CD4-positive, alpha-beta T cell treated with Interleukin-6 for 4 hours (primary cell): ENCODE measurements at regions not wholly inside any gene's neighbourhood (a gene's known extent, or its start where the extent isn't known, plus 50 kb on each side); places are given as distances from the start of the nearest gene placed in this dataset.

Experiments used
- DNase-seq: peaks from one replicate; pipeline ENCODE4 v3.0.0-alpha.2; 2020; ENCODE audit warnings: mixed read lengths

DNA sequence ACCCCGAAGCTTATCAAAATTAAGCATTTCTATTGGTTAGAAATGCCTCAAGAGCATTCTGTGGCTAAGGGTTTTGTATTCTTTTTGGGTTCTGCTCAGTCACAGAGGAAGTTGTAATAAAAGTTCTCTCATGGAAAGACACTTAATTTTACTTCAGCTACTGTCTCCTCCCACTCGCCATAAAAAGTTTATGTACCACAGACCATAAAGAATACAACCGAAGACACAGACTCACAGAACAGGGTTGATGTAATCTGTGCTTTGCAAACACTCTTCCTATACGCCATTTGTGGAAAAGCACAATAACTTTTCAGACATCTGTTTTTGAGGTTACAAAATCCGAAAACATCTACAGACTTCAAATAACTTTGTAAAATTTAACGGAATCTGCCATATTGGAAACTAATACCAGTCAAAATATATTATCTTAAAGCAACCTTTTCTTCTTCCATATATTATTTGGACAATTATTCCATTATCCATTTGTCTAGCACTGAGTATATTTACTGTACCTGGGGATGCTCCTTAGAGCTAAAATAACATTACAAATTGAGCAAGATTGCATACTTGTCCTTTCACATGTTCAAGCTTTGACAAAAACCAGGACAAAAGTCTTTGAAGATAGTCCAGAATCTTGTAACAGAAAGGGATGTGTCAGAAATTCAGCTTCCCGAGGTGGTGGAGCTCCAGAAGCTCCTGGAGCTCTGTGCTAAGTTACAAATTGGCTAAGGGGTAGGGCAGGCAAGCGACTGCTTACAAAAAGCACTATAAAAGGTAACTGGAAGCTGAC, 219.0 kb upstream of the MEOX2 start:
- DNase-seq: no peak

DNA sequence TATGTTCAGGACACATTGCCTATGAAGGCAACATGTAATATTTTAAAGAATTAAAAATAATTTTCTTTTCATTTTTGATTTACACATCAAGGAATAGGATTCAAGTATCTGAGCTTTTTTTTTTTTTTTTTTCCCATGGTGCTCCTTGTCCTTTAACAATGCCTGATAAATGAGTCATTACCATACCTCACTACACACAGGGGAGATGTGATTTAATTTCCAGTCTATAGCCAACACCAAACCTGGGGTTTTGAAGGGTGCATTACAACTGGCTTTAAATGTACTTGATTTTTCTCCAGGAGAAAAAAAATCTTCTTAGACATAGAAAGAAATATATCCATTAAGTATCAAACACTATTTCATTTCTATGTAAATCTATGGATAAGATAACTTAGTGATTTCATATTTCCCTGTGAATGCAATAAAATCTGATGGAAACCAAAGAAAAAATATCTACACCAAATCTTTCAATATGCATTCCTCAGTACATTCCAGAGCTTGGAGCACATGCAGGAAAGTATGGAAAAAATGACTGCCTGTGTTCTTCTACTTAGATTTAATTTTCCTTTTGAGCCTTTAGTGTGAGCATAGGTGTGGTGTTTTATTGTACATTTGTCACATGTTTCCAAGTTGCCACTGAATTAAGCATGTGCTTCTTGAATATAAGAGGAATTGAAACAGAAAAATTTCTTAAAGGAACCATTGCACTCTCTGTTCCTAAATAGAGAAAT, 204.8 kb upstream of the MEOX2 start:
- no peak for DNase-seq

DNA sequence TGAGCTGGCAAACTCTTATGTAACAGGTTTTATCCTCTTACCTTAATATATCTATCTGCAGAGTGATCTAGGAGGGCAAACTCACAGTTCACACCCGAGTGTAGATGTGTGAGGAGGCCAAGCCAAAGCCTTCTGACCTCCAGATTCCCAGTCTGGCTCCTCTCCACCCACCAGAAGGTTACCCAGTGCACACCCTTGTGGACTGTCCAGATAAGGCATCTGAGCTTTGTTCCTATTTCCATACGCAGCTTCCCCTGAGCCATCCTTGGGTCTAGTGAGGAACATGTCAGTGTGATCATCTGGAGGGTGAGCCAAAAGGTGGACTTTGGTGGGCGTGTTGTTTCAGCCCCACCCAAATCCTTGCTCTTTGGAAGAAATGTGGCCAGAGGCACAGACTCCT, 203.0 kb upstream of the MEOX2 start:
- no peak for DNase-seq

DNA sequence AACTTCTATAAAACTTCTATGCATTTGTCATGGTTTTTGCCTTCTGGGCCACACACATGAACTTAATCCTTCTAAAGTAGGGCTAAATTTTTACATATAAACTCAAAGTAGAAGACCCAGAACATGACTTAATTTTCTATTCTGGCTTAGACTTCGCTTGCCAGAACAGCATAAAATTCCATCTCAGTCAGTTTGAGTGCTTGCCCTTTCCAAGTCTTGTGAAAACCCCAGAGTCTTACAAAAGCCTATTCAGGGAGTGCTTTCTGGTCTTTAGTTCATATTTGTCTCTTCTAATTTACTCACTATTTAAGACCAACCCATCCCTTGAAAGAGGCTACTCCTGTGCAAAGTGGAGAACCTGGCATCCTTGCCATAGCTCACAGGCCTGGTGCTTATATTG, 201.6 kb upstream of the MEOX2 start:
- DNase-seq: no peak

DNA sequence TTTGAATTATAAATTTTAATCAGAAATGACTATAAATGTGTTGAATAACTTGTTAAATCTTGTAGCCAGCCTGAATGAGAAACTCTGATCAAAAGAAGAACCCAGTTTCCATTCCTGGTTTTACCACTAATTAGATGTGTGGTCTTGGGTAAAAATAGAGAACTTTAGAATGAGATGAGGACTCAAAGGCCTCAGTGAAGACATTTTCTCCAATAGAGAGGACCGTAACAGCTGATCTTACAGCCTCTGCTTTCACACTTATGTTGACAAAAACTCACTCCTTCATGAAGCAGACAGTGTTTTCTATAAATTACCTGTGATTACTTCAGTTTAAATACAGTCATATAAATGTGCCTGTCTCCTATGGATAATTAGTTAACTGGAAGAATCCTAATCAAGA, 200.1 kb upstream of the MEOX2 start:
- DNase-seq: no peak

DNA sequence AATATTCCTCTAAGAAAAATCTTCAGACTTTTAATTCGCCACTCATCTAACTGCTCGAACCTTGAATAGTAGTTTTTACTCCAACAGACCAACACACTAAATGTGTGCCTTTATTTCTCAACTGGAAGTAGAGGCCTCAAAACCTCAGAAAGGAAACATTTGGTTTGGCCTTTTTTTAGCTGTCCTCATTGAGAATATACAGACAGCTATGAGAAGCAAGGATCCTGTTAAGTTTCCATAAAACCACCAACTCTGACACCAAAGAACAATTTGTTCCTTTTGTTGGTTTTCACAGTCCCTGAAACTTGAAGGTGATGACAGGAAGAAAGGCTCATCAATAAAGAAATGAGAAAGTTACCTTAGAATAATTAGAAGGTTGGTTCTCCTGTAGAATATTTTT, 199.2 kb upstream of the MEOX2 start:
- no peak for DNase-seq

DNA sequence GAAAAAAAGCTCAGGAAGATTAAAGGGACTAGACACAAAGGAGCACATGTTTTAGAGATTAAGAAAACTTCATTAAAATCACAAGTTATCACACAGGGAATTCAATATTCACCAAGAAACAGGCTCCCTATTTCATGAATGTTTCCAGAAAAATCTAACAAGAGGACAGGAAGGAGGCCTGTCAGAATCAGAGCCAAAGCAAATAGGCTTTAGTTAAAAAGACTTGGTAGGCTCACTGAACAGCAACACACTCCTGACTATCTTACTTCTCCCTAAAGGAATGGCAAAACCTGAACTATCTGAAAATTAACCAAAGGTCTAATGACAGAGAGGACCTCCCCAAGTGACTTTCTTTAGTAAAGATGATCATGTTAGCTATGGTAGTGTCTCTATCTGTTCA, 188.3 kb upstream of the MEOX2 start:
- no peak for DNase-seq

DNA sequence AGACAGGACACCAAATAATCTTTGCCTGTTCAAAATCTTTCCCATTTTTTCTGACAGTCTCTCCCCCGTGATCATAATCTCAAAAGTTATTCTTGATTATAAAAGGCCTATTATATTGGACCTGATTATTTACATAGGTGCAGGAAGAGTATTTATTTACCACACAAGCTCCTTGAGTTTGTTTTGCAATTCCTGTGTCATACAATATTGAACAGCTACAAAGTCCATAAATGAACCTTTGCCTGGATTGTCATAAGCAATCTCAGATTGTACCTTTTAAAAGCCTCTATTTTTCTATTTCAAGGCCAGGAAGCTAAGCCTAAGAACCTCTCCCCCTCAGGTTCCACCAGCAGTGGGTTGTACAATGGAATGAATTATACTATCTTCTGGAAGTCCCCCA, 183.9 kb upstream of the MEOX2 start:
- DNase-seq: no peak

DNA sequence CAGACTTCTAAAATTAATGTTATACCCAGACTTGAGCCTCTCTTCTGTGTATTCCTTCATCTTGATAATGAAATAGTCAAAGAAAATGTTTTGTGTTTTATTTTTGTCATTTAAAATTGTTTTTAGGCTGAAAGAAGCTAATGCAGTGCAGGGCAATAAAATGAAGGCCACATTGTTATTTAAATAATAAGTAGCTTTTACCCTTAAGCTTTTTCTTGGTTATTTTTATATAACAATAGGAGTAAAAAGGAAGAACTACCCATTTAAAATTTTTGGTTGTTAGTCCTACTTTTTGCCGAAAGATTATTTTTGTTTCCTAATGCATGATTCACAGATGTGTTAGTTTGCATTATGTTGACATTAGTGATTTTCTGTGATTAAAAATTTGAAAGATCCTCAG, 181.0 kb upstream of the MEOX2 start:
- no peak for DNase-seq

DNA sequence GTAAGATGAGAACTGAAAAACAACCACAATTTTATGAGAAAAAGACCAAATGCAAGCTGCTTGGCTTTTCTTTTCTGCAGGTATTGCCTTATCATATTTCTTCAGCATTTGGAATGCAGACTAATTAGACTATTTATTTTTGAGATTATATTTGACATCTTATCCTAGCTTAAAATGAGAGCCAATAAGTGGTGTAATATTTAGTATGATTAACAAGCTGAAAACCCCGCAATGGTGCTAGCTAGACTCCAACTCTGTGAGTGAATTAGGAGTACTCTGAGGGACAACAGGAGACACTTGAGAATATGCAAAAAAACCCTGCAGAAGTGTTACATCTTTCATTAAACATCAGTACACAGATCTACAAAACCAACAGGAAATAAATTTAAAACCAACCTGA, 180.3 kb upstream of the MEOX2 start:
- no peak for DNase-seq

DNA sequence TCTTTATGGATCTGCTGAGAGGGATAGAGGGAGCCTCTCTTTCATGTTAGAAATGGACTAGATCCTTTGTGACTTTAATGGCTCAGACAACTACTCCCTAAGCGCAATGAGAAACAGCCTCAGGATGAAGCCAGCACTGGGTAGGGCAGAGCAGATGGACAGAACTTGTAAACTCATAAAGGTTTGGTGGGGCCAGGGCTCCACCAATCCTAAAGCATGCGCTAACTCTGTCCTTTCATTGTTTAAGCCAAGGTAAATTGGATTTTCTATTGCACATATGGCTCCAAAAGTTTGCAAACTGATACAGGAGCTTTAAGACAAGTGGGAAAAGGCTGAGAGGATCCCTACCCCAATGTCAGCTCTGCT, 178.1 kb upstream of the MEOX2 start:
- no peak for DNase-seq

DNA sequence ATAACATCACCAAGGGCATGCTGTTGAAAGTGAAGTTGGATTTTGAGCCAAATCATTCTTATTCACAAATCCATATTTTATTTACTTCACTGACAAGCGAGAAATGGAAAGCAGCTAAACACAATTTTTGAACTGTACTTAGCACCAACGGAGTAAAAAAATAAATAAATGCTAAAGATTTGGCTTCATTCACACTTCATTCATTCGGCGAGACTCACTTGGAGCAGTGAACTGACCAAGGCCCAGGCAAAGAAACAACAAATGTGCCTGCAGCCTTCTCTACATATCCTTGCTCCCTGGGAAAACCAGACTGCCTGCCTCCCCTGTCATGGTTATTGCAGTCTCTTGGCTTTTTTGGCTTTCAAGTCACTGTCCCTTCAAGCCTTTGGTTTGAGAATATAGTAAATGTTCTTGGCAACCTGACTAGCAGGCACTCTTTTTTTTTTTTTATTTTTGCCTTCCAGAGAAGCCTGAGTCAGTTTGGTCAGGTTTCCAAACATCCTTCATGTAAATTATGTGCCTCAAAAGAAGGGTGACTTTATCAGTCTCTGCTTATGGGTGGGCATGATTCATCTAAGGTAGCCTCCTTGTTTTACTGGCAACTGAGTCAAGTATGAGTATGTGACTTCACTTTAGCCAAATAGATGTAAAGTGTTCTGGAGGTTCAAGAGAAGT, 177.6 kb upstream of the MEOX2 start:
- DNase-seq: no peak

DNA sequence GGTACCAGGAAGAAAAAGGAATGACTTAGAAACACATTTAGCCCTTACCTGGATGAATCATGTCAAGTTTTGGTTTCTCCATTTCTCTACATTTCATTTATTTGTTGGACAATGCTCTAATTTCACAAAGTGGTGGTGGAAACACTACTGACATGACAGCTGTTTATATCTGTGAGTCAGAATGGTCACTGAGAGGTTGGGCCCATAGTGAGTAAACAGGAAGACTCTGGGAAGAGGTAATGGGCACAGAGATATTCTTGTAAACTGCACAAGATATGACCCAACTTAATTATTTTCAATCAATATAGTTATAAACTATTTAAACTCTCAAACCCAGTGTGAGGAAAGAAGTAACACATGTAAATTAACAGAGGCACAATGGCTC, 176.3 kb upstream of the MEOX2 start:
- DNase-seq: no peak

DNA sequence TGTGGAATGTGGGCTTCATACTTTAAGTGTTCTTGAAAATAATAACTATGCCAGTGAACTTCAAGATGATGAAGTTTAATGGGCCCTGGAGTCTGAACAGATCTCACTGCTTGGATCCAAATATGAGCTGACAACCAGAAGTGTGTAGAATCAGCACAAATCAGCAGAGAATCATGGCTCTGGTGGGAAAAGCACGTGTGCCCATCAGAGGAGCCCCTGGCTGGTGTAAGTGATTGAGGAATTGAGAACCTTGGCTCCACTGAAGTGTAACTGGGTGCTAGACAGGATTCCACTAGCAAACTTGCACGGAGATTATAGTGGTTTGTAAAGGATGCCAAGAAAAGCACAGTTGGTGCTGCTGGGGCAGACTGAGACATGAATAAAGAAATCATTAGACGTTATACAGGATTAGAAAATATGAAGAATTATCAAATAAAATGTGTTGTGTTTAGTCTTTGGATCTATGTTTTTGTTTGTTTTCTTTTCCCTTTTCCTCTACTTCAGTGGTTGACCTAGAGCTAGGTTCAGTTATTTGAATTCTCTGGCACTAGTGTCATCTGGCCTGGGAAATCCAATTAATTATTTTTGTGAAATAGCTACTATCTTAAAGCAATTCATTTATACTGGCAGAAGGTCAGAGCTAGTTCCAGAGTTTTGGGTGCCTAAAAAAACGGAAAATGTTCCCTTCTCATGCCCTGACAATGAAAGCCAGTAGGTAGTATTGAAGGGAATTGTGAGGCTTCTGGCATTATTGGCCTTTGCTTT, 175.7 kb upstream of the MEOX2 start:
- DNase-seq: no peak

DNA sequence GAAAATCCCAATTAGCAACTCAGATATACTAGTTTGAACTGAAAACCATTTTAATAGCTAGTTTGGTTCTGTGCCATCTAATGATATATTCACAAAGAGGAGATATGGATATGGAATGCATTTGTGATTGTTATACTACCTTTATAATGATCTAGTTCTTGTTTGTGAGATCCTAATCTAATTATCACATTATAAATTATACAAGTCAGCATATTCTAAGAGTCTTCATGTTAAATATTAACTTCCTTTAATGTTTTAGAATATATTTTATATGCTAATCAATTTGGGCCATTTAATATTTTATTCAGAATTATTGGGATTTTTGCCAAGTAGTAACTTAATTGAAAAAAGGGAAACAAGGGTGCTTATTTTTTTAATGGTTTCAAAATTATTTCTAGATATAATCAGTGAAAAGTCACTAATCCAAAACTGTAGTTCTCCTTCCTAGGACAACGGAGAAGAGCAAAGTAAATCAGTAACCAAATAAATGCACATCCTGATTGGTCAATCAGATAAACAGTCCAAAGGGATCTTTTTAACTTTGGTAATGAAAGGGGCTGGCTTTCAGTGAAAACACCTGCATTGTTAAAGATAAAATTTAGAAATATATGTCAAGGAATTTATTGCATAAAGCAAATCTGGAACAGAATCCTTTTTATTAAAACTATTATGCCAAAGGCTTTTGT, 173.9 kb upstream of the MEOX2 start:
- DNase-seq: no peak

DNA sequence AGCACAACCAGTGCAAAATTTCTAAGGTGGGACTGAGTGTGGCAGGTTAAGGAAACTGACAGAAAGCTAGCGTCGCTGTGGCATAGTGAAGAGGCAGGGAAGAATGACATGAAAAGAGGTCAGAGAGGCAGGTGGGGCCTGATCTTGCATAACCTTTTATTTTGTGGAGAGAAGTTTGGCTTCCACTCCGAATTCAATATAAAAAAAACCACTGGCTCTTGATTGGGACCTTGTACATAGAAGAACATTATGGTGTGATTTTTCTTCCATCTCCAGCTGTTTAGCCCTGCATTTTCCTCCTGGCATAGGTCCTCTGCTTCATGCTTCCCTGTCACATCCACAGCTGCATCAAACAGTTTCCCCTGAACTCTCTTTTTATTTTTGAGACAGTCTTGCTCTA, 170.5 kb upstream of the MEOX2 start:
- DNase-seq: no peak

DNA sequence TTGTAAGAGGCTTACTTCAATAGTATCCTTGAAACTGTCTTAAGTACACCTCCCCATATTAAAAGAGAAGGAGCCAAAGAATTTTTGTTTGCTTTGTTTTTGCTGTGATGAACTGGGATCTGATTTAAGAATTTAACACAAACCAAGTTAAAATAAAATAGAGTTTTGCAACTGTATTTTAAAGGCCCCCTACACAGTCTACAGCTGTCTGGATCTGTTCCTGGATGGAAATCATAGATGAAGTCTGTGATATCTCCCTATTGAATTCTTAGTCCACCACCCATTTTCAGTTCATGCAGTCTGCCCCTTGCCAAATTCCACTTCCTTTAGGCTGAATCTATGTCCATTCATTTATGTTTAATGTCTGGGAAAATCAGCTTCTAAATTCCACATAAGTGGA, 169.8 kb upstream of the MEOX2 start:
- DNase-seq: no peak

DNA sequence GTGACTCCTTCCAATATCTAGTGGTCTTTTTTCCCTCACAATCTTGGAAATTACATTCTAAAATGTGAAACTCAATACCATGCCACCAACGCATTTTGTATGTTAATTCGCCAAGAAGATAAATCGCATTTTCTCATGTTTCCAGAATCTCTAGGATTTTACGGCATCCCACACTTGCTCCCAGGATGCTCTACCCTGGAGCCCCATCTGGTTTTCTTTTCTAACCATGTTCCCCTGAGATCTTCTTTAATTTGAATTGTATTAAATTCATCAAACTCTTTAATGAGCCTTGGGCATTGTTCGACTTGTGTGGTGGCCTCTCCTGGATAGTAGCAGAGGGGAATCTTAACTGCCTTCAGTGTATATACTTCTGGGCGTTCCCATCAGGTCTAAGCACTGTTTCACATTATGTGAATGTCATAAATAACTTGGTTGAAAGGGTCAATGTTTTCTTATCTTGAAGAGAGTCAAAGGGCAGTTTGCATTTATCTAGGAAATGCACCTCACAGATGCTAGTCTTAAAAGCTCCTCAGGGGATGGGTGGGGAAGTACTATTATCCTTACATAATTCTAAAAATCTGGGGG, 169.1 kb upstream of the MEOX2 start:
- no peak for DNase-seq

DNA sequence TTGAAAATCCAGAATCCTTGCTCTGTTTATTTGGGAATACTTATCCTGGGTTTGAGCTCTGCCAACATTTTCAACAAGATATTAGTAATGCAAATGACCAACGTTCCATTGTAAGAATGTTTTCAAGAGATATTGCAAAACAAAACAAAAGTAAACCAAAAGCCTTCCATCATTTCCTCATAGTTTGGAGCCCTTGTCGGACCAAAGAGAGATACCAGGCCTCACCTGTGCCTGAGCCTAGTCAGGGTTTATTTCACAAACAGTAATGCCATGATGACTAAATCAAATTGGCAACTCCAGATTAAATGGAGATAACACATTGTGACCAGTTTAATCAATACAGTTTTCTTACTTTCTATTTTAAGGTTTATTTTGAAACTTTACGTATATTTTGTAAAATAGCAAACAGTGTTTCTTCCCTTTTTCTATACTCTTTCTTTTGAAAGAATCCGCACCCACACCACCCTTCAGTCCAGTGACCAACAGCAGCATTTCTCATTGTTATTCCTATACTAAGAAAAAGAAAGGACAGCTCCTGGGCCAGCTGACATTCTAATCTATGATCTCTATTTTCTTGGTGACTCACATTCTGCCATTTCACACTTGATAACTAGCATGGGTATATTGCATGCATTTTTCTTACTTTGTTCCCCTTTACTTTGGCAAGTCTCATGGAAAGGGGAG, 168.5 kb upstream of the MEOX2 start:
- DNase-seq: no peak

DNA sequence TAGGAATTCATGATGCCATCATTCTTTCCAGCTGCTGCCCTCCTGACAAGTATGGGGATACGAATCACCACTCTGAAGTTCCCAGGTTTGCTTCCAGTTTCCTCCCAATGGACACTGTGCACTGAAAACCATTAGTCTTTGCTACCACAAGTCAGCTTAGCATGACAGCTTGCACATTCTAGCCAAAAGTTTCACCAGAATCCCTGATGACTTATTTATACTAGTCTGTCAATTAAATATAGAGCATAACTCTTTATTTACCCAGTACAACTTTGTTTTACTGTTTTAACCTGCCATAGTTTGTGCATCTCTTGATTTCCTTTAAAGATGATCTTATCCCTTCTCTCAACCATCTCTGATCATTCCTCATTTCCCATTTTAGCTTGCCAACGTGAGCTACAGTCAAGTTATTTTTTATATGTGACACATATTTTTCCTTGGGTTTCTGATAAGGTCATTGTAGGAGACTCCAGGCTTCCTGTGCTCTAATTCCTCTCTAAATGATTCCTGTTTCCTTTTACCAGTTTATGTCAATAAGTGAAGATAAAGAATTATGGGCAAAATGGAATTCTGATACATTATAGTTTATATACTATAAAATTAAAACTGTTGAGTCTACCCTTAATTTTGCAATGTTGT, 167.5 kb upstream of the MEOX2 start:
- DNase-seq: no peak

DNA sequence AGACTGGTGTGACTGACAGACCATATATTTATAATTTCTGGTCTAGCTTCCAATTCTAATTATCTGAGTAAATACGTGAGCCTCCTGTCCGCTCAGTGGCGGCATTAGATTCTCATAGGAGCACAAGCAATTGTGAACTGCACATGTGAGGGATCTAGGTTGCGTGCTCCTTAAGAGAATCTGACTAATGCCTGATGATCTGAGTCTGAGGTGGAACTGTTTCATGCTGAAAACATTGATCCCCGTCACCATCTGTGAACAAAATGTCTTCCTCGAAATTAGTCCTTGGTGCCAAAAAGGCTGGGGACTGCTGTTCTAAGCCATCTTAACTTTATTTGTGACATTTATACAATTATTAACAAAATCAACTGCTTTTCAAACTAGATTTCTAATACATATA, 164.7 kb upstream of the MEOX2 start:
- DNase-seq: no peak
